ENCODE measurements at regions not wholly inside any gene's neighbourhood (a gene's known extent, or its start where the extent isn't known, plus 50 kb on each side); places are given as distances from the start of the nearest gene placed in this dataset.

GRCh38 chr13:50676602-50677001, 166.9 kb downstream of the DLEU7 start:
- Histone ChIP-seq H3K27ac (peak overlapping the region; percentile 27), H3K4me3 (no peak overlapping the region), H3K4me1 (replicated peaks) (peaks cover 52% of the 10 kb centered on the region), H3K27me3 (replicated peaks) (no peaks in the 10 kb centered on the region), H3K36me3 (no peaks in the 10 kb centered on the region), H3K9me3 (replicated peaks) (no peaks in the 10 kb centered on the region)
- peak in 1 of 2 experiments; percentile 27 for DNase-seq (ENCODE audit: low read depth in 1 of 2, low spot score in 2 of 2)

GRCh38 chr13:50677258-50677657, 166.2 kb downstream of the DLEU7 start:
- no peak overlapping the region for H3K4me3 ChIP-seq
- H3K27ac ChIP-seq, result peak overlapping the region; percentile 90
- H3K36me3 ChIP-seq, result no peaks in the 10 kb centered on the region
- H3K27me3 ChIP-seq (replicated peaks), result no peaks in the 10 kb centered on the region
- no peak for DNase-seq (ENCODE audit: low read depth in 1 of 2, low spot score in 2 of 2)
- H3K9me3 ChIP-seq (replicated peaks), result no peaks in the 10 kb centered on the region
- peaks cover 52% of the 10 kb centered on the region for H3K4me1 ChIP-seq (replicated peaks)

GRCh38 chr13:50677687-50678463, 165.6 kb downstream of the DLEU7 start:
- H3K9me3 ChIP-seq (replicated peaks), result no peaks in the 10 kb centered on the region
- DNase-seq (ENCODE audit: low read depth in 1 of 2, low spot score in 2 of 2), result peak in 1 of 2 experiments; percentile 15
- H3K27ac ChIP-seq, result peak overlapping the region; percentile 90
- no peak overlapping the region for H3K4me3 ChIP-seq
- peaks cover 52% of the 10 kb centered on the region for H3K4me1 ChIP-seq (replicated peaks)
- no peaks in the 10 kb centered on the region for H3K27me3 ChIP-seq (replicated peaks)
- no peaks in the 10 kb centered on the region for H3K36me3 ChIP-seq

GRCh38 chr13:50678464-50679162, 164.9 kb downstream of the DLEU7 start:
- Histone ChIP-seq H3K4me1 (replicated peaks) (peaks cover 52% of the 10 kb centered on the region), H3K4me3 (no peak overlapping the region), H3K36me3 (no peaks in the 10 kb centered on the region), H3K27ac (peak overlapping the region; percentile 90), H3K27me3 (replicated peaks) (no peaks in the 10 kb centered on the region), H3K9me3 (replicated peaks) (no peaks in the 10 kb centered on the region)
- DNase-seq (ENCODE audit: low read depth in 1 of 2, low spot score in 2 of 2), result peak; percentile 68 to 69

- H3K4me3 ChIP-seq, result no peak overlapping the region
- peak overlapping the region; percentile 90 for H3K27ac ChIP-seq
- no peaks in the 10 kb centered on the region for H3K27me3 ChIP-seq (replicated peaks)
- no peaks in the 10 kb centered on the region for H3K36me3 ChIP-seq
- DNase-seq (ENCODE audit: low read depth in 1 of 2, low spot score in 2 of 2), result peak in 1 of 2 experiments; percentile 52
- no peaks in the 10 kb centered on the region for H3K9me3 ChIP-seq (replicated peaks)
- H3K4me1 ChIP-seq (replicated peaks), result peaks cover 52% of the 10 kb centered on the region
Measured at GRCh38 chr13:50679321-50679720, 164.2 kb downstream of the DLEU7 start.

GRCh38 chr13:50682002-50682401, 161.5 kb downstream of the DLEU7 start:
- H3K4me3 ChIP-seq, result no peak overlapping the region
- H3K9me3 ChIP-seq (replicated peaks), result no peaks in the 10 kb centered on the region
- peaks cover 48% of the 10 kb centered on the region for H3K4me1 ChIP-seq (replicated peaks)
- no peak overlapping the region for H3K27ac ChIP-seq
- no peak for DNase-seq (ENCODE audit: low read depth in 1 of 2, low spot score in 2 of 2)
- no peaks in the 10 kb centered on the region for H3K36me3 ChIP-seq
- H3K27me3 ChIP-seq (replicated peaks), result no peaks in the 10 kb centered on the region

- DNase-seq (ENCODE audit: low read depth in 1 of 2, low spot score in 2 of 2), result no peak
- Histone ChIP-seq H3K27ac (no peak overlapping the region), H3K4me3 (no peak overlapping the region), H3K9me3 (replicated peaks) (no peaks in the 10 kb centered on the region), H3K4me1 (replicated peaks) (peaks cover 39% of the 10 kb centered on the region), H3K27me3 (replicated peaks) (no peaks in the 10 kb centered on the region), H3K36me3 (no peaks in the 10 kb centered on the region)
Measured at GRCh38 chr13:50682966-50683365, 160.5 kb downstream of the DLEU7 start.

- Histone ChIP-seq H3K36me3 (no peaks in the 10 kb centered on the region), H3K4me3 (no peak overlapping the region), H3K27ac (no peak overlapping the region), H3K4me1 (replicated peaks) (peaks cover 25% of the 10 kb centered on the region), H3K27me3 (replicated peaks) (no peaks in the 10 kb centered on the region), H3K9me3 (replicated peaks) (no peaks in the 10 kb centered on the region)
- DNase-seq (ENCODE audit: low read depth in 1 of 2, low spot score in 2 of 2), result no peak
Measured at GRCh38 chr13:50684366-50684765, 159.1 kb downstream of the DLEU7 start.

- no peak overlapping the region for H3K27ac ChIP-seq
- H3K4me3 ChIP-seq, result no peak overlapping the region
- no peaks in the 10 kb centered on the region for H3K27me3 ChIP-seq (replicated peaks)
- peak in 1 of 2 experiments; percentile 14 for DNase-seq (ENCODE audit: low read depth in 1 of 2, low spot score in 2 of 2)
- H3K4me1 ChIP-seq (replicated peaks), result peaks cover 13% of the 10 kb centered on the region
- no peaks in the 10 kb centered on the region for H3K9me3 ChIP-seq (replicated peaks)
- no peaks in the 10 kb centered on the region for H3K36me3 ChIP-seq
Measured at GRCh38 chr13:50685491-50685890, 158.0 kb downstream of the DLEU7 start.

- H3K36me3 ChIP-seq, result no peaks in the 10 kb centered on the region
- no peak overlapping the region for H3K4me3 ChIP-seq
- peaks cover 14% of the 10 kb centered on the region for H3K4me1 ChIP-seq (replicated peaks)
- no peaks in the 10 kb centered on the region for H3K27me3 ChIP-seq (replicated peaks)
- no peak overlapping the region for H3K27ac ChIP-seq
- H3K9me3 ChIP-seq (replicated peaks), result no peaks in the 10 kb centered on the region
- DNase-seq (ENCODE audit: low read depth in 1 of 2, low spot score in 2 of 2), result no peak
Measured at GRCh38 chr13:50685956-50686355, 157.5 kb downstream of the DLEU7 start.

- Histone ChIP-seq H3K9me3 (replicated peaks) (no peaks in the 10 kb centered on the region), H3K4me1 (replicated peaks) (peaks cover 20% of the 10 kb centered on the region), H3K36me3 (no peaks in the 10 kb centered on the region), H3K4me3 (no peak overlapping the region), H3K27ac (no peak overlapping the region), H3K27me3 (replicated peaks) (no peaks in the 10 kb centered on the region)
- DNase-seq (ENCODE audit: low read depth in 1 of 2, low spot score in 2 of 2), result no peak
Measured at GRCh38 chr13:50686551-50686950, 156.9 kb downstream of the DLEU7 start.

- Histone ChIP-seq H3K27ac (no peak overlapping the region), H3K4me3 (no peak overlapping the region), H3K9me3 (replicated peaks) (no peaks in the 10 kb centered on the region), H3K4me1 (replicated peaks) (peaks cover 30% of the 10 kb centered on the region), H3K27me3 (replicated peaks) (no peaks in the 10 kb centered on the region), H3K36me3 (no peaks in the 10 kb centered on the region)
- DNase-seq (ENCODE audit: low read depth in 1 of 2, low spot score in 2 of 2), result no peak
Measured at GRCh38 chr13:50687545-50687944, 155.9 kb downstream of the DLEU7 start.

GRCh38 chr13:50690006-50690405, 153.5 kb downstream of the DLEU7 start:
- Histone ChIP-seq H3K4me1 (replicated peaks) (peaks cover 48% of the 10 kb centered on the region), H3K9me3 (replicated peaks) (no peaks in the 10 kb centered on the region), H3K27me3 (replicated peaks) (no peaks in the 10 kb centered on the region), H3K36me3 (no peaks in the 10 kb centered on the region), H3K27ac (no peak overlapping the region), H3K4me3 (no peak overlapping the region)
- DNase-seq (ENCODE audit: low read depth in 1 of 2, low spot score in 2 of 2), result no peak

- Histone ChIP-seq H3K27ac (no peak overlapping the region; the same call in 1 of the 2 replicates), H3K27me3 (replicated peaks) (no peaks in the 10 kb centered on the region), H3K36me3 (no peaks in the 10 kb centered on the region), H3K4me1 (replicated peaks) (peaks cover 36% of the 10 kb centered on the region), H3K4me3 (no peak overlapping the region), H3K9me3 (replicated peaks) (no peaks in the 10 kb centered on the region)
- DNase-seq (ENCODE audit: low read depth in 1 of 2, low spot score in 2 of 2), result peak in 1 of 2 experiments; percentile 29
Measured at GRCh38 chr13:50691176-50691680, 152.3 kb downstream of the DLEU7 start.

Data from SJSA1 (cell line).